ENCODE measurements at regions not wholly inside any gene's neighbourhood (a gene's known extent, or its start where the extent isn't known, plus 50 kb on each side); places are given as distances from the start of the nearest gene placed in this dataset.

GRCh38 chr20:62570897-62571668 lies 71.2 kb upstream of the SLCO4A1 start (continued):
- TF ChIP-seq ZSCAN4 (tag by site-specific recombination; IDR thresholded peaks at IDR 0.05): peak; percentile 94
- no peak for TF ChIP-seq ZNF561 (tag by site-specific recombination; IDR thresholded peaks at IDR 0.05; ENCODE audit: borderline replicate concordance)
- TF ChIP-seq ZBTB1 (tag by site-specific recombination; IDR thresholded peaks at IDR 0.05): no peak
- no peak for TF ChIP-seq ZBTB6 (tag by site-specific recombination; IDR thresholded peaks at IDR 0.05)
- no peak for TF ChIP-seq HOXC10 (CRISPR knock-in tag; IDR thresholded peaks at IDR 0.05)
- no peak for TF ChIP-seq ZNF488 (tag by site-specific recombination; IDR thresholded peaks at IDR 0.05)
- no peak for TF ChIP-seq SALL2 (tag by site-specific recombination; IDR thresholded peaks at IDR 0.05; ENCODE audit: borderline replicate concordance)
- 0 out of 2 replicates have a peak, but pooled peaks have one; percentile 13 for TF ChIP-seq ZNF169 (tag by site-specific recombination; IDR thresholded peaks at IDR 0.05)
- TF ChIP-seq ZNF843 (tag by site-specific recombination; IDR thresholded peaks at IDR 0.05): no peak
- peak; percentile 50 for TF ChIP-seq ZFHX2 (tag by site-specific recombination; conservative IDR thresholded peaks at IDR 0.05)
- TF ChIP-seq ZSCAN5A (tag by site-specific recombination; IDR thresholded peaks at IDR 0.05): no peak

- Histone ChIP-seq H3K4me1 (ENCODE audit: control insufficient read depth, insufficient read depth, low read length) (no peaks in the 10 kb centered on the region), H3K9me3 (ENCODE audit: control insufficient read depth, insufficient read depth, low read depth, low read length) (no peaks in the 10 kb centered on the region), H3K4me3 (ENCODE audit: low read depth, low read length) (no peak overlapping the region), H3K27ac (ENCODE audit: extremely low read depth, low read depth, low read length) (no peak overlapping the region), H3K36me3 (ENCODE audit: control insufficient read depth in 2 of 2, insufficient read depth in 1 of 2, low read length in 2 of 2) (no peaks in the 10 kb centered on the region)
- ChIA-PET CTCF (interaction anchor here (0.6 to 0.7 kb wide), 4 partner anchors 9 to 30 kb away, joined by 3 to 7 read pairs (median 4); no protein-coding TSS in a partner anchor), POLR2A (interaction anchor here (0.7 kb wide), 1 partner anchor 211 kb away, joined by 4 read pairs; no protein-coding TSS in a partner anchor)
- TF ChIP-seq PRDM10 (tag by site-specific recombination; IDR thresholded peaks at IDR 0.05) (0 out of 2 replicates have a peak, but pooled peaks have one; percentile 13), ZBTB26 (tag by site-specific recombination; optimal IDR thresholded peaks at IDR 0.05) (no peak), ZSCAN16 (tag by site-specific recombination; IDR thresholded peaks at IDR 0.05) (no peak), MYNN (tag by site-specific recombination; IDR thresholded peaks at IDR 0.05; ENCODE audit: borderline replicate concordance) (no peak), ZNF121 (tag by site-specific recombination; IDR thresholded peaks at IDR 0.05) (no peak), ZNF248 (tag by site-specific recombination; IDR thresholded peaks at IDR 0.05) (no peak), GLIS2 (tag by site-specific recombination; IDR thresholded peaks at IDR 0.05) (no peak), ZNF146 (tag by site-specific recombination; IDR thresholded peaks at IDR 0.05) (no peak), ZNF645 (tag by site-specific recombination; IDR thresholded peaks at IDR 0.05) (no peak), ZNF76 (tag by site-specific recombination; IDR thresholded peaks at IDR 0.05; ENCODE audit: borderline replicate concordance, low read depth) (peak; percentile 48; the same call in 1 of the 2 replicates)
These were observed 70.5 kb upstream of the SLCO4A1 start for GRCh38 chr20:62571669-62572344.

All from HEK293 (cell line).